Pancreas (tissue), 10 donors: ENCODE measurements at regions not wholly inside any gene's neighbourhood (a gene's known extent, or its start where the extent isn't known, plus 50 kb on each side); places are given as distances from the start of the nearest gene placed in this dataset.
"Not testable (repeated sequence)": the region's sequence is repeated elsewhere in the genome, so short reads cannot be mapped to it uniquely, and the experiment has no call there.

Source experiments
- ATAC-seq, 4 donors: fragments of 200-7000 bp; cut with Tn5 transposase; one replicate each; pipeline versions ENCODE4 v1.8.0 to v1.9.1; 2020; ENCODE audit warnings: mild to moderate bottlenecking in 4 of 4, moderate library complexity in 4 of 4
- DNase-seq, 6 donors: peaks; one replicate each; pipeline ENCODE4 v3.0.0-alpha.2; 2020
- FAIRE-seq: peaks from 2 replicates; lab custom pipeline; 2012; peaks lifted over from hg19 to GRCh38; lab: Jason Lieb, UNC
- H3K27ac ChIP-seq, 4 donors: fragments of 200-600 bp; sonication (generic); 1 replicate in 3 of 4; 2 replicates in 1 of 4; pipeline versions ENCODE4 v1.5.0 to v1.8.0; 2020
- H3K27me3 ChIP-seq, 4 donors: fragments of 200-600 bp; one replicate each; pipeline ENCODE4 v1.8.0; 2021
- H3K36me3 ChIP-seq, 3 donors: fragments of 200-600 bp; sonication (generic) in 1 of 3; one replicate each; pipeline versions ENCODE4 v1.5.0 to v1.8.0; 2020 to 2021
- H3K4me1 ChIP-seq, 3 donors: fragments of 200-600 bp; one replicate each; pipeline ENCODE4 v1.8.0; 2021
- H3K4me3 ChIP-seq, 4 donors: fragments of 200-600 bp; sonication (generic) in 2 of 4; one replicate each; pipeline versions ENCODE4 v1.5.0 to v1.8.0; 2020 to 2021
- H3K9me3 ChIP-seq, 4 donors: fragments of 200-600 bp; one replicate each; pipeline ENCODE4 v1.8.0; 2021
- WGBS, 2 donors: extraction: QIAGEN DNeasy Blood & Tissue Kit; methylation state at CpG; one replicate each; pipeline ENCODE4 v1.1.7; 2013; 5-methylcytosine and 5-hydroxymethylcytosine counted together
- intact Hi-C, 3 donors: fragments of 100-400 bp; cut with DNase I; formaldehyde crosslinking; loops; one replicate each; pipeline versions ENCODE4 v1.11.1 to v1.14.2; 2022
- TF ChIP-seq, protein P1 (sequence below), 4 donors: fragments of 200-600 bp; sonication (generic) in 3 of 4; IDR thresholded peaks; one replicate each; pipeline versions ENCODE4 v1.5.0 to v1.8.0; 2021; ENCODE audit warnings: antibody characterized with exemption in 4 of 4
- donor health status: healthy with polysubstance abuse.
- donor health status: DM: no; HTN: no; CAD: no; lungs with moderate emphysema.
- donor health status: DM: no; HTN: no; CAD: no.
- donor health status: control.
- donor health status: control.
- donor health status: Bipolar disorder and iron deficiency.
- donor health status: DM: yes; HTN: yes; CAD: no.
- donor health status: DM: no; HTN: no; CAD: no.
- donor health status: DM: no; HTN: no; CAD: no.
- donor health status: DM: yes; HTN: yes; CAD: no.

DNA sequence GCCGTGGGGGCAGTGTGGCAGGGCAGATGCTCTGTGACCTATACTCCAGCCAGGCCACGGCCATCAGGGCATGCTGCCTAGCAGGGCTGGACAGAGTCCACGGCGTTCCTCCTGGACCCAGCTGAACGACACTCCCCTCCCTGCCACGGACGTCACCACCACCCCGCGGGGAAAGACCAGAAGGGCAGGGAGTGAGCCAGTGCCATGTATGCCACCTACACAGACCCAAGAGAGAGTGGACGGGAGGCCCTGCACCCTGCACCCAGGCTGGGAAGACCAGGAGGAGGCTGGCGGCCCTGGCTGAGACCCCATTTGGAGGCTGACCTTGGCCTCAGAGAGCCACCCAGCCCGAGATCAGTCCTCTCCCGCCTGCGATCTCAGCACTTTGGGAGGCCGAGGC, 101.9 kb downstream of the FAM53A start:
- WGBS, 2 donors: 39 to 48% methylated on average over 15 of the region's 15 CpGs
- TF ChIP-seq, protein P1, sequence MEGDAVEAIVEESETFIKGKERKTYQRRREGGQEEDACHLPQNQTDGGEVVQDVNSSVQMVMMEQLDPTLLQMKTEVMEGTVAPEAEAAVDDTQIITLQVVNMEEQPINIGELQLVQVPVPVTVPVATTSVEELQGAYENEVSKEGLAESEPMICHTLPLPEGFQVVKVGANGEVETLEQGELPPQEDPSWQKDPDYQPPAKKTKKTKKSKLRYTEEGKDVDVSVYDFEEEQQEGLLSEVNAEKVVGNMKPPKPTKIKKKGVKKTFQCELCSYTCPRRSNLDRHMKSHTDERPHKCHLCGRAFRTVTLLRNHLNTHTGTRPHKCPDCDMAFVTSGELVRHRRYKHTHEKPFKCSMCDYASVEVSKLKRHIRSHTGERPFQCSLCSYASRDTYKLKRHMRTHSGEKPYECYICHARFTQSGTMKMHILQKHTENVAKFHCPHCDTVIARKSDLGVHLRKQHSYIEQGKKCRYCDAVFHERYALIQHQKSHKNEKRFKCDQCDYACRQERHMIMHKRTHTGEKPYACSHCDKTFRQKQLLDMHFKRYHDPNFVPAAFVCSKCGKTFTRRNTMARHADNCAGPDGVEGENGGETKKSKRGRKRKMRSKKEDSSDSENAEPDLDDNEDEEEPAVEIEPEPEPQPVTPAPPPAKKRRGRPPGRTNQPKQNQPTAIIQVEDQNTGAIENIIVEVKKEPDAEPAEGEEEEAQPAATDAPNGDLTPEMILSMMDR (IDR thresholded peaks at IDR 0.05): no peak
- intact Hi-C loops: no loop called here
- Histone ChIP-seq H3K4me3 (no peak overlapping the region), H3K36me3 (no peaks in the 10 kb centered on the region), H3K27me3 (no peaks in the 10 kb centered on the region), H3K9me3 (no peaks in the 10 kb centered on the region), H3K27ac (no peak overlapping the region), H3K4me1 (peaks cover 0 to 4% (median 0%) of the 10 kb centered on the region in 3 donors)
- no peak for ATAC-seq
- DNase-seq: peak in 3 of 6 donors; percentile 35 to 63 (median 58)
- no peak for FAIRE-seq

DNA sequence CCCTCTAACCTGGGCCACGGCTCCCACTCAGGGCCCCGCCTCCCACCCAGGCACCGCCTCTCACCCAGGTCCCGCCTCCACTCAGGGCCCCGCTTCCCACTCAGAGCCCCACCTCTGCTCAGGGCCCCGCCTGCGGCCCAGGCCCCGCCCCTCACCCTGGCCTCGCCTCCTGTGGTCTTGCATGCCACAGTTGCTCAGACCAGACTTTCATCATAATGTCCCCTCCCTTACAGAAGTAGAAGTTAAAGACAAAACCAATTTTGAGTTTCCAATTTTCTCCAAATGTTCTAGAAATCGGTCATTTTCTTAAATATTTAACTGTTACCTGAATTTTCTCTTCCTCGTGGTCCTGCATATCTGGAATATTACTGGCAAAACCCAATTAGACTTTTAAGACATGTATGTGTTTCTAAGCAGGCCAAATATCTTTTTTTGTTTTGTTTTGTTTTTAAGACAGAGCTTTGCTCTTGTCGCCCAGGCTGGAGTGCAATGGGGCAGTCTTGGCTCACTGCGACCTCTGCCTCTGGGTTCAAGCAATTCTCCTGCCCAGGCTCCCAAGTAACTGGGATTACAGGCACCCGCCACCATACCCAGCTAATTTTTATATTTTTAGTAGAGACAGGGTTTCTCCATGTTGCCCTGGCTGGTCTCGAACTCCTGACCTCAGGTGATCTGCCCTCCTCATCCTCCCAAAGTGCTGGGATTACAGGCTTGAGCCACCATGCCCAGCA, 102.8 kb downstream of the FAM53A start:
- H3K4me3 ChIP-seq, H3K36me3 ChIP-seq, H3K4me1 ChIP-seq, FAIRE-seq, intact Hi-C loops, H3K27me3 ChIP-seq, H3K9me3 ChIP-seq, H3K27ac ChIP-seq: not testable (repeated sequence)
- ATAC-seq (peak; percentile 49 to 74 (median 70)), DNase-seq (peak; percentile 74 to 89 (median 84))
- WGBS, 2 donors: 33 to 35% methylated on average over 13 to 15 of the region's 15 CpGs

DNA sequence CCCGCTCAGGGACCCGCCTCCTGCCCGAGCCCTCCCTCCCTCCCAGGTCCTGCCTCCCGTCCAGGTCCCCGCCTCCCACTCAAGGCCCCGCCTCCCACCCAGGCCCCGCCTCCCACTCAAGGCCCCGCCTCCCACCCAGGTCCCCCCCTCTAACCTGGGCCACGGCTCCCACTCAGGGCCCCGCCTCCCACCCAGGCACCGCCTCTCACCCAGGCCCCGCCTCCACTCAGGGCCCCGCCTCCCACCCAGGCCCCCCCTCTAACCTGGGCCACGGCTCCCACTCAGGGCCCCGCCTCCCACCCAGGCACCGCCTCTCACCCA, 103.5 kb downstream of the FAM53A start:
- H3K9me3 ChIP-seq, H3K27ac ChIP-seq, H3K27me3 ChIP-seq, intact Hi-C loops, DNase-seq, FAIRE-seq, H3K4me3 ChIP-seq, H3K4me1 ChIP-seq, H3K36me3 ChIP-seq, ATAC-seq: not testable (repeated sequence)
- 9 to 11% methylated on average over 5 to 11 of the region's 16 CpGs for WGBS, 2 donors

DNA sequence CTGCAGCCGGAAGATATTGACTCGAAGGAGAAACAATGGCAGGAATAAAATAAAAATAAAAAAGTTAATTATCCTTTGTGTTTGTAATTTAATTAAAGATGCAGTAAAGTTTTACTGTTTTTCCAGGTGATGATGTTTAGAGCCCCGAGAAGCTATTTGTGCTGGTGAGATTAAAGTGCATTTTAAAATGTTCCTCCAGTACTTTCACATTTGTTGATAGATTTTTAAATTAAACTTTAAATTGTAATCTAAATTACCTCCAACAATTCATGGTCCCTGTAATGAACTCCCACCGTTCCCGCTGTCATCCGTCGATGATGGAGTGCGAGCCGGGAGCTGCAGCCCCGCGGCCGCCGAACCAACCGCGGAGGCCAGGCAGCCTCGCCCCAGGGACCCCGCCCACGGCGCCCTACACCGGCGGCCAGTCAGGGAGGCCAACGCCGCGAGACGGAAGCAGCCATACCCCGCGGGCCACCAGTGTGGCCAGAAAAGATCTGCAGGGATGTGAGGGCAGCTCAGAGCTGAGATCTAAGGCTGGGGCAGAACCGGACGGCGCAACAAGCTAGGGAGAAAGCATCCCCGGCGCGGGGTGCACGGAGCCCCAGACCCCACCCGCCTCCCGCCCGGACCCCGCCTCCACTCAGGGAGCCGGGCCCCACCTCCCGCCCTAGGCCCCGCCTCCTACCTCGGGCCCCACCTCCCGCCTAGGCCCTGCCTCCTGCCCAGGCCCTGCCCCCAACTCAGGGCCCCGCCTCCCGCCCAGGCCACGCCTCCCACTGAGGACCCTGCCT, 104.0 kb downstream of the FAM53A start:
- Histone ChIP-seq H3K9me3 (no peaks in the 10 kb centered on the region), H3K27me3 (no peaks in the 10 kb centered on the region), H3K27ac (peak overlapping the region in 2 of 4 donors; percentile 64 to 67), H3K4me1 (peaks cover 0 to 4% (median 0%) of the 10 kb centered on the region in 3 donors), H3K4me3 (peak overlapping the region; percentile 24 to 63 (median 36)), H3K36me3 (no peaks in the 10 kb centered on the region)
- 3 to 4% methylated on average over 36 to 46 of the region's 46 CpGs for WGBS, 2 donors
- DNase-seq (peak; percentile 72 to 93 (median 87)), ATAC-seq (peak; percentile 76 to 89 (median 86)), FAIRE-seq (no peak)
- TF ChIP-seq, protein P1 (IDR thresholded peaks at IDR 0.05): no peak
- intact Hi-C loops: no loop called here

DNA sequence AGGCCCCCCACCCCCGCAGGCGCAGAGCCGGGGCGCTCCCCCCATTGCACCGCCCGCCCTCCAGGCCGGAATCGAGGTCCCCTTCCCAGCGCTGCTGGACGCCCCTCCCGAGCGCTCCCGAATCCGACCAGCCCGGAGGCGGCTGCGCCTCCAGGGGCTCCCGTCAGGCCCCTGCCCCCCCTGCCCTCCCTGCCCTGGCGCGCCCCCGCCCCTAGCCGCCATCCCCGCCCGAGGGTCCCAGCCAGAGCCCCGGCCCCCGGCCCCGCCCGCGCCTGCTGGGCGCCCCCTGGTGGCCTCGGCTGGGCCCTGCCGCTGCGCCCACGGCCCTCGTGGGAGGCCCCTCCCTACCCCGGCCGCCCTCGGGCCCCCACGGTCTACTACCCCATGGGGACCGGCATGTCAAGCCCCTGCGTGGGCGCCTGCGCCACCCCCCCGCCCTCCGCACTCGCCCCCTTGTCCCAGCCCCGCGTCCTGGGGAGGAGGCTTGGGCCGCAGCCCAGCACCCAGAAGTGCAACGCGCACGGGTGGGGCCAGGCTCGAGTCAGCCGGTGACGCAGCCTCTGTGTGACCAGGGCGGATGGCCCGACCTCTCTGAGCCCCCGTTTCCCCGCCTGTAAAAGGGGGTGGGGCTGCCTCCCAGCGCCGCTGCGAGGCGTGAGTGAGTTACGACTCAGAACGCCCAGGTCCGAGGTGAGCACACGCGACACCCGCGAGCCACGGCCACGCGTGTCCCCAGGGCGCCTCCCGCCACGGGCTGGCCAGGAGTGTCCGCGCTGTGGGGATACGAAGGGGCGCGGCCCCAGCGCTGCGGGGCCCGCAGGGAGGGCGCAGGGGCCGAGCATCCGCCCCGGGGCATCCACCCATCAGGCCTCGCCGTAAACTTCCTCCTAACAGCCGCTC, 104.9 kb downstream of the FAM53A start:
- Histone ChIP-seq H3K27me3 (no peaks in the 10 kb centered on the region), H3K4me1 (peaks cover 0 to 4% (median 0%) of the 10 kb centered on the region in 3 donors), H3K36me3 (no peaks in the 10 kb centered on the region), H3K4me3 (peak overlapping the region; percentile 24 to 63 (median 36)), H3K27ac (peak overlapping the region in 2 of 4 donors; percentile 64 to 67), H3K9me3 (no peaks in the 10 kb centered on the region)
- ATAC-seq (peak; percentile 46 to 63 (median 54)), DNase-seq (peak; percentile 45 to 84 (median 64)), FAIRE-seq (no peak)
- intact Hi-C loops: no loop called here
- 1 to 2% methylated on average over 51 to 91 of the region's 91 CpGs for WGBS, 2 donors
- TF ChIP-seq, protein P1 (IDR thresholded peaks at IDR 0.05): peak in 3 of 4 donors; percentile 56 to 73 (median 59)
